Spinal cord (tissue), 9 donors: ENCODE measurements at regions not wholly inside any gene's neighbourhood (a gene's known extent, or its start where the extent isn't known, plus 50 kb on each side); places are given as distances from the start of the nearest gene placed in this dataset.

Experiments used
- DNase-seq, 6 donors: peaks; one replicate each; pipeline versions ENCODE4 v3.0.0 to v3.0.0-alpha.2; 2013 to 2015; ENCODE audit warnings: low spot score in 6 of 6, low read depth in 4 of 6
- H3K27ac ChIP-seq: one replicate; pipeline ENCODE4 v1.5.1; 2013; ENCODE audit warnings: low read depth, low read length, control low read depth
- H3K27me3 ChIP-seq: one replicate; pipeline ENCODE4 v1.6.1; 2013; ENCODE audit warnings: low read length; ENCODE audit not compliant: control insufficient read depth, insufficient read depth
- H3K36me3 ChIP-seq: one replicate; pipeline ENCODE4 v1.6.1; 2013; ENCODE audit warnings: low read length; ENCODE audit not compliant: control insufficient read depth, insufficient read depth
- H3K4me1 ChIP-seq: one replicate; pipeline ENCODE4 v1.6.1; 2013; ENCODE audit warnings: low read length; ENCODE audit not compliant: control insufficient read depth, insufficient read depth
- H3K4me3 ChIP-seq: one replicate; pipeline ENCODE4 v1.5.1; 2013; ENCODE audit warnings: low read depth, low read length, control low read depth
- H3K9me3 ChIP-seq: one replicate; pipeline ENCODE4 v1.6.1; 2013; ENCODE audit warnings: low read length; ENCODE audit not compliant: control insufficient read depth, insufficient read depth
- WGBS: methylation state at CpG from one replicate; pipeline ENCODE4 v1.1.5; 2013; ENCODE audit warnings: missing lambda C conversion rate; ENCODE audit not compliant: insufficient coverage; 5-methylcytosine and 5-hydroxymethylcytosine counted together
- donor health status: healthy.

DNA sequence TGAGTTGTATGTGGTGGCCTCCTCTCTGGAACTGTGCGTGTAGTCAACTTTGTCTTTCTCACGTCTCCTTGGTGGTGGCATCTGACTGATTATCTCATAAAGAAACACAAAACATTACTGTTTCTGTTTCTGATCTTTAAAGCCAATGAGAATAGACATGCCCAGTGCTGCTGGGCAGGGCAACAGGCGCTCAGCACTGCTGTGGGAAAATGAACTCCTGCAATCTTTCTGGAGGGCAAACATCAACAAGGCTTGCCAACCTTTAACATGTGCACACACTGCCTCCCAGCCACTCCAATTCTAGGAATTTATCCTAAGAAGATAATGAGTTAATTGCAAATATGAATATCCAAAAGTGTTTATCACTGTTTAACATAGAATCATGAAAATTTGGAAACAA, 106.3 kb upstream of the CD93 start:
- H3K27me3 ChIP-seq, result no peaks in the 10 kb centered on the region
- H3K27ac ChIP-seq, result no peak overlapping the region
- WGBS, result 70% methylated on average over 3 of the region's 3 CpGs
- no peaks in the 10 kb centered on the region for H3K9me3 ChIP-seq
- H3K4me3 ChIP-seq, result no peak overlapping the region
- DNase-seq, result no peak
- H3K4me1 ChIP-seq, result no peaks in the 10 kb centered on the region
- no peaks in the 10 kb centered on the region for H3K36me3 ChIP-seq

DNA sequence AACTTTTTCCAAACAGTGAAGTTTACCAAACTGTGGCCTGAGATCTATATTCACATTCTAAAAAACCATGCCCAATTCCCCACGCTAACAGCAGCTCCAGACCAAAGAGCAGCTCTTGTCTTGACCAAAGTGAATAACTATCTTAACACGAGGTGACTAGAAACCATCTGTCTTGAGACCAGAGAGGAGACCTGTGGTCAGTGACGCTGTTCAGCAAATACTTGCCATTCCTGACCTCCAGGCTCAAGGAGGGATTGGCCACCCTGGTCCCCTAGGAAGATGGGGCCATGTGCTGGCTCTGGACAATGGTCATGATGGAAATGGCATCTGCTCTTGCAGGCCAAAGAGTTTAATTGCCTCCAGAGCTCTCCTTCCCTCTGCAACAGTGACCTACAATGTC, 104.4 kb upstream of the CD93 start:
- H3K27me3 ChIP-seq, result no peaks in the 10 kb centered on the region
- H3K4me3 ChIP-seq, result no peak overlapping the region
- DNase-seq, result no peak
- no peaks in the 10 kb centered on the region for H3K9me3 ChIP-seq
- no peaks in the 10 kb centered on the region for H3K36me3 ChIP-seq
- H3K4me1 ChIP-seq, result no peaks in the 10 kb centered on the region
- WGBS, result 85% methylated on average over 3 of the region's 3 CpGs
- no peak overlapping the region for H3K27ac ChIP-seq

DNA sequence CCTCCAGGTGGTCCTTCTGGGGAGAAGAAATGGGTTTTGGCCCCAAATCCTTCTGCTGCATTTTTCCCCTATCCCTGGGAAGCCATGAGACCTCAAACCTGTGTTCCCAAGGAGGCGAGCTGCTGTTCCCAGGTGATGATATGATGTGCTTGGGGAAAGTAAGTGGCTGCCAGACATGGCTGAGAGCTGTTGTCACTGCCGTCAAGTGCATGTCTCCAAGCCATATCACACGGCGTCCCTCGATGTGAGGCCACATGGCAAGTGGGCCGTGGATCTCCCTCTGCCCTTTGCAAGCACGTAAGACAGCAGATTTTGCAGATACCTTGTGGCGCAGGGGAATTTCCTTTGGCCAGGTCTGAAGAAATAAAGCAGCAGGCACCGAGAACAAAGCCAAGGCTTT, 103.7 kb upstream of the CD93 start:
- Histone ChIP-seq H3K27ac (no peak overlapping the region), H3K36me3 (no peaks in the 10 kb centered on the region), H3K4me1 (no peaks in the 10 kb centered on the region), H3K4me3 (no peak overlapping the region), H3K9me3 (no peaks in the 10 kb centered on the region), H3K27me3 (no peaks in the 10 kb centered on the region)
- DNase-seq, result no peak
- WGBS, result 71% methylated on average over 8 of the region's 9 CpGs

DNA sequence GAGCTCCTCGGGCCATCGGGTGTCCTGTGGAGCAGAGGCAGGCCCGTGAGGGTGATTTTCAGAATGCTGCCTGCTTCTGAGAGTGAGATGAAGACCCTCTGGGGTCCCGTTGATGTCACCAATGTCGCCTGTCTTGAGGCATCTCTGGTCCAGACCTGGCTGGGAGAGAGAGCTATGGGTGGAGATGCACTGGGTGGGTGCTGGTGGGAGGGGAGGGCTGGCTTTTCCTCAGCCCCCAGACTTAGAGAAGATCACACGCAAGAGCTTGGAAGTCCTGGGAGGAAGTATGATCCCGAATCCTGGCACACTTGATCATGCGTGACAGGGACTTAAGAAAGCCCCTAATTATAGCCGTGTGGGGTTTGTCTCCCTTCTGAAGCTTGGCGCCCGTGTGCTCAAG, 103.2 kb upstream of the CD93 start:
- Histone ChIP-seq H3K4me3 (no peak overlapping the region), H3K9me3 (no peaks in the 10 kb centered on the region), H3K27ac (no peak overlapping the region), H3K36me3 (no peaks in the 10 kb centered on the region), H3K4me1 (no peaks in the 10 kb centered on the region), H3K27me3 (no peaks in the 10 kb centered on the region)
- WGBS, result 81% methylated on average over 9 of the region's 11 CpGs
- no peak for DNase-seq

DNA sequence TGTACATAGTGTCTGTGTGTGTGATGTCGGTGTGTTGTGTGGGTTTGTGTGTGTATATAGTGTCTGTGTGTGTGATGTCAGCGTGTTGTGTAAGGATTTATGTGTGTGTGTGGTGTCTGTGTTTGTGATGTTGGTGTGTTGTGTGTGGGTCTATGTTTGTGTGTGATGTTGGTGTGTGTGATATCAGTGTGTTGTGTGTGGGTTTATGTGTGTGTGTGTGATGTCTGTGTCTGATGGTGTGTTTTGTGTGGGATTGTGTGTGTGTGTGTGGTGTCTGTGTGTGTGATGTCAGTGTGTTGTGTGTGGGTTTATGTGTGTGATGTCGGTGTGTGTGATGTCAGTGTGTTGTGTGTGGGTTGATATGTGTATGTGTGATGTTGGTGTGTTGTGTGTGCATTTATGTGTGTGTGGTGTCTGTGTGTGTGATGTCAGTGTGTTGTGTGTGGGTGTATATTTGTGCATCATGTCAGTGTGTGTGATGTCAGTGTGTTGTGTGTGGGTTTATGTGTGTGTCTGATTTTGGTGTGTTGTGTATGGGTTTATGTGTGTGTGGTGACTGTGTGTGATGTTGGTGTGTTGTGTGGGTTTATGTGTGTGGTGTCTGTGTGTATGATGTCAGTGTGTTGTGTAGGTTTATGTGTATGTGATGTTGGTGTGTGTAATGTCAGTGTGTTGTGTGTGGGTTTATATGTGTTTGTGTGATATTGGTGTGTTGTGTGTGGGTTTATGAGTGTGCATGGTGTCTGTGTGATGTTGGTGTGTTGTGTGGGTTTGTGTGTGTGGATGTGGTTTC, 102.4 kb upstream of the CD93 start:
- Histone ChIP-seq H3K27me3 (no peaks in the 10 kb centered on the region), H3K36me3 (no peaks in the 10 kb centered on the region), H3K4me3 (no peak overlapping the region), H3K4me1 (no peaks in the 10 kb centered on the region), H3K27ac (no peak overlapping the region), H3K9me3 (no peaks in the 10 kb centered on the region)
- 92% methylated on average over 3 of the region's 3 CpGs for WGBS
- DNase-seq, result no peak

DNA sequence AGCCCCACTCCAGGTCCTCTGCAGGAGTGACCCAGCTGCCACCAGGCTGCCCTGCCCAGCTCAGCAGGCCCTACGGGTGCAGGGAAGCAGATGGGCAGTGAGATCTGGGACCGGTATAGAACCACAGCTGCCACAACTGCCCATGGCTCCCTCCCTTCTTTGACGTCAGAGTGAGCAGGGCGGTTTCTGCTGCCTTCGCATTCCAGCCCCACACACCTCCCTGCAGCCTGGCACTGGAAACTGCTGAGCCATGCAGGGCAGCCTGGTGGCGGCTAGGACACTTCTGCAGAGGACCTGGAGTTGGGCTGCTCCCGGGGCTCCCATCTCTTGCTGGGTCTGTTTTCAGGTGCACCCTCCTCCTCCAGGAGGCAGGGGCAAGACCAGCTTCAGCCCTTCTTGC, 101.6 kb upstream of the CD93 start:
- WGBS, result 65% methylated on average over 6 of the region's 7 CpGs
- no peak for DNase-seq
- Histone ChIP-seq H3K27ac (no peak overlapping the region), H3K4me3 (no peak overlapping the region), H3K9me3 (no peaks in the 10 kb centered on the region), H3K27me3 (no peaks in the 10 kb centered on the region), H3K36me3 (no peaks in the 10 kb centered on the region), H3K4me1 (no peaks in the 10 kb centered on the region)

DNA sequence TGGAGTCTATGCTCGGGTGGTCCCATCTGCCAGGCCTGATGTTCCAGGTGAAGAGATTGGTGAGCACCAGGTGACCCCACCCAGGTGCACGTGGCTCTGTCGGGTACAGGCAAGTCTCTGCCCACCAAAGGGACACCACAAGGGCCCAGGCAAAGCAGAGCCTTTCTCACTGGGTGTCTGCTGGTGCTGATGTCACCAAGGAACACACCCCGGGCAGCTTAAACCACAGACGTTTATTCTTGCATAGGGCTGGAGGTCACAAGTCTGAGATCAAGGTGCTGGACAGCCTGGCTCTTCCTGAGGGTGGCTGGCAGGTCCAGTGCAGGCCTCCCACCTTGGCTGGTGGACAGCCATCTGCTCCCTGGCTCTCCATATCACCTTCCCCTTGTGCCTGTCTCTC, 100.7 kb upstream of the CD93 start:
- H3K27me3 ChIP-seq, result no peaks in the 10 kb centered on the region
- H3K9me3 ChIP-seq, result no peaks in the 10 kb centered on the region
- no peak for DNase-seq
- H3K4me3 ChIP-seq, result no peak overlapping the region
- WGBS, result 95% methylated on average over 5 of the region's 5 CpGs
- no peaks in the 10 kb centered on the region for H3K36me3 ChIP-seq
- no peak overlapping the region for H3K27ac ChIP-seq
- no peaks in the 10 kb centered on the region for H3K4me1 ChIP-seq

DNA sequence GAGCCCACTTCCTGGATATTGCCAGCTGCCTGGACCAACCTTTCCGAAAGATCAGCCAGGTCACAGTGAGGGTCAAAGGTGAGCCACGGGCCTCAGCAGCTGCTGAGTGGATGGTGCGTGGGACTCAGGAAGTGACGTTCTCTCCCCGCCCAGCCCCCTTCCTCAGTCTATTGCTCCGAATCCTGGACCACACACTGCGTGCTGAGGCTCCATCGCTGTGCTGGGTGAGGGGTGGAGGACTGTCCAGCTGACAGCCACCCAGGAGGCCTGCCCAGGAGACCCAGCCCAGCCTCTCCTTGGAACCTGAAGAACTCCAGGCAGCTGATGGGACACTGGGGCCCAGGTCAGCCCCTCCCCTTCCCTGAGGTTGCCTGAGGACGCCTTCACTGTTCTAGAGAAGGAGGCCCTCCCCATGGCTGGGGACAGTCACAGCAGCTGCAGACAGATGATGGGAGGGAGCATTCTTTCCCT, 94.4 kb upstream of the CD93 start:
- H3K36me3 ChIP-seq, result no peaks in the 10 kb centered on the region
- DNase-seq, result peak in 1 of 6 donors; percentile 37
- H3K27ac ChIP-seq, result peak overlapping the region; percentile 54
- no peaks in the 10 kb centered on the region for H3K27me3 ChIP-seq
- no peak overlapping the region for H3K4me3 ChIP-seq
- peaks cover 14% of the 10 kb centered on the region for H3K4me1 ChIP-seq
- WGBS, result 66% methylated on average over 5 of the region's 9 CpGs
- H3K9me3 ChIP-seq, result no peaks in the 10 kb centered on the region

DNA sequence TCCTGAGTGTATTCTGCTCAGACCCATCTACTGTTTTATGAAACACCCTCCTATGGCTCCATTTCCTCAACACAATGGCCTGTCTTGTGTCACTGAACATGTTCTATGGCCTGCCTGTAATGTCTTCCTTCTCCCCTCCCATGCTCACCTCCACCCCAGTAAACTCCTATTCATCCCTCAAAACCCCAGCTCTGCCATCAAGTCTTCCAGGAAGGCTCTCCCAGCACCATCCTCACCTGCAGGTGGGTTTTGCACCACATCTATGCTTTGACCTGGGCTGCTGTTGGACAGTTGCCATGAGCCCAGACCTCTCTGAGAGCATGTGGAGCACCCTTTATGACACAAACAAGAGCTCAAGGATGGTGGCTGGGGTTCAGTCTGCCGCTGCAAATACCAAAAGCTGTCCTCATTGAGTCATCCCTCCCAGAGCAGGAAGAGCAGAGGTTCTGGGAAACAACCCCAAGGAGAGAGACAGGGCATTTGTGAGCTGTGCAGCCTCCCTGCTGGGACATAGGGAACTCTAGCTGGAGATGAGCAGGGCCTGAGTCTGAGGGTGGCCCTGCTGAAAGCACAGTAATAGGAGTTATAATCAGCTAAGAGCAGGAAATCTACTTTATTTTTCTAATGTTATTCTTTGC, 93.8 kb upstream of the CD93 start:
- DNase-seq, result no peak
- no peaks in the 10 kb centered on the region for H3K9me3 ChIP-seq
- H3K4me1 ChIP-seq, result peaks cover 14% of the 10 kb centered on the region
- H3K36me3 ChIP-seq, result no peaks in the 10 kb centered on the region
- WGBS, result 83% methylated on average over 1 of the region's 1 CpG
- H3K27ac ChIP-seq, result peak overlapping the region; percentile 27
- H3K27me3 ChIP-seq, result no peaks in the 10 kb centered on the region
- no peak overlapping the region for H3K4me3 ChIP-seq

DNA sequence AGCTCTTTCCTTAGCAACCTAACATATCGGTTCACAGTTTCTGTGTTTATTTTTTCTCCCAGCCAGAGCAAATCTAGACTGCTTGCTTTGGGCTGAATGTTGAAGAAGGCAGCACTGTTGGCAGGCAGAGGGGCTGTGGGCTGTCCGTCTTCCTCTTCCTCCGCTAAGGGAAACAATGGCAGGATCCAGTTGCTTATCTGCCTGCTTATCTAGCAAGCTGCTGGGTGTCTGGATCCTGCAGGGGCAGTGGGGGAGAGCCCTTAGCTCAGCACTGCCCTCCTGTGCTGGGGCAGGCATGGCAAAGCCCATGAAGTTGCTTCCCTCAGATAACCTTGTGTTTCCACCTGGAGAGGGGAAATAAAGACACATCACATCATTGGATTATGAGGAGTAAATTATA, 92.7 kb upstream of the CD93 start:
- Histone ChIP-seq H3K4me1 (peaks cover 14% of the 10 kb centered on the region), H3K9me3 (no peaks in the 10 kb centered on the region), H3K4me3 (no peak overlapping the region), H3K27ac (peak overlapping the region; percentile 7), H3K27me3 (no peaks in the 10 kb centered on the region), H3K36me3 (no peaks in the 10 kb centered on the region)
- peak in 1 of 6 donors; percentile 58 for DNase-seq
- WGBS, result 40% methylated on average over 1 of the region's 3 CpGs
